NCI-H774 (cell line): ENCODE measurements at regions not wholly inside any gene's neighbourhood (a gene's known extent, or its start where the extent isn't known, plus 50 kb on each side); places are given as distances from the start of the nearest gene placed in this dataset.
"Not testable (repeated sequence)": the region's sequence is repeated elsewhere in the genome, so short reads cannot be mapped to it uniquely, and the experiment has no call there.

Experiments
- DNase-seq: peaks from one replicate; lab custom pipeline; 2025; lab: John Stamatoyannopoulos, UW

GRCh38 chr2:83261591-83262136 is 1197.4 kb downstream of the SUCLG1 start:
- no peak for DNase-seq

GRCh38 chr2:83253848-83254247 is 1205.2 kb downstream of the SUCLG1 start:
- DNase-seq: no peak

- DNase-seq: no peak
Measured at GRCh38 chr2:83251321-83251872, 1207.7 kb downstream of the SUCLG1 start.

- DNase-seq: not testable (repeated sequence)
Measured at GRCh38 chr2:83245806-83246537, 1213.1 kb downstream of the SUCLG1 start.

GRCh38 chr2:83240611-83241010 is 1218.5 kb downstream of the SUCLG1 start:
- no peak for DNase-seq

GRCh38 chr2:83238111-83238510 is 1221.0 kb downstream of the SUCLG1 start:
- DNase-seq: no peak

GRCh38 chr2:83234246-83234645 is 1224.8 kb downstream of the SUCLG1 start:
- DNase-seq: no peak

- no peak for DNase-seq
Measured at GRCh38 chr2:83233781-83234180, 1225.3 kb downstream of the SUCLG1 start.

GRCh38 chr2:83233326-83233725 is 1225.8 kb downstream of the SUCLG1 start:
- DNase-seq: no peak

- DNase-seq: no peak
Measured at GRCh38 chr2:83229443-83229842, 1229.6 kb downstream of the SUCLG1 start.

GRCh38 chr2:83224591-83225200 is 1234.4 kb downstream of the SUCLG1 start:
- DNase-seq: no peak

GRCh38 chr2:83221258-83221657 is 1237.8 kb downstream of the SUCLG1 start:
- no peak for DNase-seq

GRCh38 chr2:83217854-83218253 is 1241.2 kb downstream of the SUCLG1 start:
- no peak for DNase-seq

GRCh38 chr2:83196225-83196624 is 1262.9 kb downstream of the SUCLG1 start:
- no peak for DNase-seq

- DNase-seq: no peak
Measured at GRCh38 chr2:83191316-83191715, 1267.8 kb downstream of the SUCLG1 start.

- no peak for DNase-seq
Measured at GRCh38 chr2:83186105-83186760, 1272.8 kb downstream of the SUCLG1 start.

GRCh38 chr2:83180862-83181530 is 1278.1 kb downstream of the SUCLG1 start:
- DNase-seq: not testable (repeated sequence)

GRCh38 chr2:83176539-83176938 is 1282.5 kb downstream of the SUCLG1 start:
- DNase-seq: no peak

GRCh38 chr2:83172841-83173240 is 1286.2 kb downstream of the SUCLG1 start:
- DNase-seq: no peak

GRCh38 chr2:83168377-83168776 is 1290.7 kb downstream of the SUCLG1 start:
- DNase-seq: no peak

GRCh38 chr2:83162421-83162820 is 1296.7 kb downstream of the SUCLG1 start:
- no peak for DNase-seq

GRCh38 chr2:83160571-83160970 is 1298.5 kb downstream of the SUCLG1 start:
- no peak for DNase-seq
